HG02798 (cell line): ENCODE measurements at regions not wholly inside any gene's neighbourhood (a gene's known extent, or its start where the extent isn't known, plus 50 kb on each side); places are given as distances from the start of the nearest gene placed in this dataset.

Source experiments
- ATAC-seq: cut with Tn5 transposase; IDR thresholded peaks from one replicate; pipeline ENCODE4 v1.9.1; 2021; ENCODE audit warnings: mild to moderate bottlenecking; ENCODE audit not compliant: unreplicated experiment, poor library complexity

DNA sequence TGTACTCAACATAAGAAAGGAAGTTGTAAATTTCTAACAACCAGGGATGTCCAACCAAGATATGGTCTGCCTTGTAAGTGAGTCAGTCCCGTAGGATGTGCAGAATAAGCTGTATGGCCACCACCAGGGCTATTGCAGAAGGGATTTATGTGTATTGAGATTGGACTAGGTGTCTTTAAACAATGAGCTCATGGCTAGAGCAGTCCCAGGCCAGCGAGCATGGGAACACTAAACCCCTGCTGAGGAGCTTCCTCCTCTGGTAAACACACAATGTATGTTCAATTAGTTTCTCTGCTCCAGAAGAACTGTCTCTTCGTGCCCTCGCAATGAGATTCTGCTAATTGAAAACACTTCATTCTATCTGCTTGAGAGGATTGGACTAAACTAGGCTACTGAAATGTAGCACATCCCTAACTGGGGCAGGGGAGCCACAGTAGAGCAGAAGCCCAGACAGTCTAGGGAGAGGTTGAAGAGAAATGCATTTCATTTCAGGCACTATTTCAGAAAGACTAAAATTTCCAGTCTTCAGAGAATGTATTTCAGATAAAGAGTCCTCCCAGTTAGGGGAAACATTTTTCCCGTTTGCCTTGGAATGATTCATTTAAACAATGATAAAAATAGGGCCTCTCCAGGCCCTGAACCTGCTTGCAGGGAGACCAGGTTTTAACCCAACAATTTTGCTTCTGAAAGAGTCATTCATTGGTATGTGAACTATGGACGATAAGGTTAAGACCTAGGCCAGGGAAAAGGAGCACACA lies 154.7 kb downstream of the FAM114A2 start:
- no peak for ATAC-seq

GRCh38 chr5:153881687-153882086 lies 157.0 kb downstream of the FAM114A2 start:
- no peak for ATAC-seq

DNA sequence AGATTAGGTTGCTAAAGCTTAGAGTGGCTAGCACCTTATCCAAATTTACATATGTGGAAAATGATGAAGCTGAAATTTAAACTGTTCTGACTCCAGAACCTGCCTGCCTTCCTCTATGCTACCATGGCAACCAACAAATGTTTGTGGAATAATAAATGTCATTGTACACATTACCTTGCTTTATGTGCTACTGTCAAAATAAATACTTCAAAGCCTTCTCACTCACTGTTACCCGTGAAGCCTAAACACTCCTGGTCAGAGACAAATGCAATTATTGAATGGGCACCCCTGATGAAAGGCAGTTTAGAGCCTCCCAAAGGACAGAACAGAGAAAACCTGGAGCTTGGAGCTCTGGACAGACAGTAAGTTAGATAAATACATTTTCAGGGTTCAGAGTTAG lies 158.6 kb downstream of the FAM114A2 start:
- no peak for ATAC-seq

GRCh38 chr5:153879596-153879995 lies 159.1 kb downstream of the FAM114A2 start:
- ATAC-seq: no peak

DNA sequence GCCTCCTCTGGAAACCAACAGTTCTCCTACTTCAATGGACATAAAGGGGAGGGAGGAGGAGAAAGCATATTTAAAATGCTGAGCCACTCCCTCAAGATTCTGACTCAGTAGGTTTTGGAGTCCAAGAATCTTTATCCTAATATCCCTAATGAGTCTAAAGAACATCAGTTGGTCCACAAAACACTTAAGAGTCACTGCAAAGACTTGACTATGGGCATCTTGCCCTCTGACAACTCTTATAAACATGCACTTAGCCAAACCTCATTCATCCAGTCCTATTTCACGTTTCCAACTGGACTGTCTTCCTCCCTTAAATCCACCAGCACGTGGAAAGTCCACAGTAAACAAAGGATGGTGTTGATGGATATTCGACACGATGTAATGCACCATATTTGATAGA lies 172.5 kb downstream of the FAM114A2 start:
- no peak for ATAC-seq

GRCh38 chr5:153865016-153865415 lies 173.7 kb downstream of the FAM114A2 start:
- ATAC-seq: no peak

- no peak for ATAC-seq
These were observed 174.8 kb downstream of the FAM114A2 start for GRCh38 chr5:153863951-153864350.
